ENCODE measurements at regions not wholly inside any gene's neighbourhood (a gene's known extent, or its start where the extent isn't known, plus 50 kb on each side); places are given as distances from the start of the nearest gene placed in this dataset.

GRCh38 chr12:42691991-42692557 is 102.5 kb upstream of the PRICKLE1 start:
- Histone ChIP-seq H3K27ac (no peak overlapping the region), H3K4me3 (no peak overlapping the region)
- no peak for DNase-seq (ENCODE audit: low spot score)
- TF ChIP-seq CTCF (IDR thresholded peaks at IDR 0.05), result no peak

GRCh38 chr12:42690264-42690663 is 100.7 kb upstream of the PRICKLE1 start:
- no peak for TF ChIP-seq CTCF (IDR thresholded peaks at IDR 0.05)
- Histone ChIP-seq H3K27ac (no peak overlapping the region), H3K4me3 (no peak overlapping the region)
- DNase-seq (ENCODE audit: low spot score), result no peak

DNA sequence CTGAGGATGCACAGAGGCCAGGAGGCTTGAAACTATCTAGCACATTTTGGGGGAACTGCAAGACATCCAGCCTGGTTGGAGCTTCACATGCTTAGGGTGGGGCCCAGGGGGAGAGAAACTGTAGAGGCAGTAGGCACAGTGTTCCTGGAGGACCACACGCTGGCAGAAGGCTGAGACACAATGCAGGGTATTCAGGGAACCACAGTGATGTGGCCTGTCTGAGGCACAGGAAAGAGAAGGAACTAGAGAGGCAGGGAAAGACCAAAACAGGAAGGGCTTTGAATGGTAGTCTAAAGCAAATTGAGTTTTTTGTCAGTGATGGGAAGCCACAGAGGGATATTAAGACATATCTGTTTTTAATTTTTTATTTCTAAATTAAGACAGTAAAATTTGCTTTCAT is 100.2 kb upstream of the PRICKLE1 start:
- H3K27ac ChIP-seq, result no peak overlapping the region
- no peak for DNase-seq (ENCODE audit: low spot score)
- TF ChIP-seq CTCF (IDR thresholded peaks at IDR 0.05), result no peak
- H3K4me3 ChIP-seq, result no peak overlapping the region

- DNase-seq (ENCODE audit: low spot score), result no peak
- no peak for TF ChIP-seq CTCF (IDR thresholded peaks at IDR 0.05)
- Histone ChIP-seq H3K4me3 (no peak overlapping the region), H3K27ac (no peak overlapping the region)
Measured at GRCh38 chr12:42686514-42687172, 97.1 kb upstream of the PRICKLE1 start.

DNA sequence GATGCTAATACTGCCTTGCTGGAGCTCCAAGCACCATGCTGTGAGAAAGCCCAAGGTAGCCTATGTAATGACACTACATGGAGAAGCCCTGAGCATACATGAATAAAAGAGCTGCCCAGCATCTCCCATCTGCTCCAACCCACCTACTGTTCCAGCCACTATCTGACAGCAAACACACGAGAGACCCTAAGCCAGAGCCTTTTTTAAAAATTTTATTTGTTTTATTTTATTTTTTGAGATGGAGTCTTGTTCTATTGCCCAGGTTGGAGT is 95.2 kb upstream of the PRICKLE1 start:
- H3K27ac ChIP-seq, result no peak overlapping the region
- no peak for DNase-seq (ENCODE audit: low spot score)
- H3K4me3 ChIP-seq, result no peak overlapping the region
- TF ChIP-seq CTCF (IDR thresholded peaks at IDR 0.05), result no peak

DNA sequence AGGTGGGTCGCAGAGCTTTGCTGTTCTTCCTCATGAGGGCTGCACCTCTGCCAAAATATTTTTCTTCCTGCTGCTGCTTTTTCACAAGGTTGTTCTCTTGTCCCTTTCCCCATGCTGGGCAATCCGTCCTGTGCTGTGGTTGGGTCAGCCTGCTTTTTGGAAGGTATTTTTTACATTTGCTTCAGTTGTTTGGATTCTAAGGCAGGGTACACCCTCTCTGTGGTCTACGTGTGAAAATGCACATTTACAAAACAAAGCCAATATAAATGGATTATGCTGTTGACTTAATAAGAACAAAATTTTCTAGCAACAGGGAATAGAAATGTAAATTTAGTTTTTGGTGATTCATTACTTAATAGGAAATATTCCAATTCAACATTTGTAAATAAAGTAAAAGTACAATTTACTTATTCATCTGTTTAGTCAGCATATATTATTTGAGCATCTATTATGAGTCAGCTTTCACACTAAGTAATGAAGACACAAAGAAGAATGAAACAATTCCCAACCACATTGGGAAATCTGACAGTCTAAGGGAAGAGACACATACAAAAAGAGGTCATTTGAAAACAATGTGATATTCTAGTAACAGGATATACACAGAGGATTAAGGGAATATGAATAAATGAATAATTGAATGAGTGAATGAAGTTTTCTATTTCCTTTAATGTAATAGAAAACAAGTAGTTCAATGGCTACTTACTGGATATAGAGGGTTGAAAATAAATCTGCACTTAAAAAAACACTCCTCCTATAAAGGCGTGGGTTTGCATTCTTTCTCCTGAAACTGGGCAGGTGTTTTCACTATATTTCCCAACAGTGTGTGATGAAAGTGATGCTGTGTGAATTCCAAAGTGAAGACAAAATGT is 94.6 kb upstream of the PRICKLE1 start:
- H3K4me3 ChIP-seq, result no peak overlapping the region
- TF ChIP-seq CTCF (IDR thresholded peaks at IDR 0.05), result no peak
- no peak for DNase-seq (ENCODE audit: low spot score)
- no peak overlapping the region for H3K27ac ChIP-seq

DNA sequence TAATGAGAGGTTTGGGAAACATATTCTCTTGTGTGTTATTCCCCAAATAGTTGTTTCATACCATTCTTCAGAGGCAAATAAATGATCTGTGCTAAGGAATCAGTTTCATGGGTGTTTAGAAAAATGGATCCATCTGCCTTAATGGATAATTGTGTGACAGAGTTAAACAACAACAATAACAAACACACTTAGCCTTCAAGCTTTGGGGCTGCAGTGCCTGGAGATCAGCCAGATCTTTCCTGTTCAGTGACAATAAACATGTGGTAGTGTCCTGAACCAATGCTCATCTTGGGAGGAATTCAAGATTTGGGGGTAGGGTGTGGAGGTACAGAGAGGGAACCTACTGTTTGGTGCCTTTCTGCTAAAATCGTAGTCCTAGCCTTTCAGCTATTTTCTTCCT is 93.7 kb upstream of the PRICKLE1 start:
- no peak for TF ChIP-seq CTCF (IDR thresholded peaks at IDR 0.05)
- Histone ChIP-seq H3K27ac (no peak overlapping the region), H3K4me3 (no peak overlapping the region)
- no peak for DNase-seq (ENCODE audit: low spot score)

All from coronary artery (tissue), 2 donors.